CD4-positive, alpha-beta T cell treated with Interleukin-21 for 1 hour (primary cell): ENCODE measurements at regions not wholly inside any gene's neighbourhood (a gene's known extent, or its start where the extent isn't known, plus 50 kb on each side); places are given as distances from the start of the nearest gene placed in this dataset.
"Not testable (repeated sequence)": the region's sequence is repeated elsewhere in the genome, so short reads cannot be mapped to it uniquely, and the experiment has no call there.

ENCODE experiments used
- DNase-seq: peaks from one replicate; pipeline ENCODE4 v3.0.0-alpha.2; 2020

DNA sequence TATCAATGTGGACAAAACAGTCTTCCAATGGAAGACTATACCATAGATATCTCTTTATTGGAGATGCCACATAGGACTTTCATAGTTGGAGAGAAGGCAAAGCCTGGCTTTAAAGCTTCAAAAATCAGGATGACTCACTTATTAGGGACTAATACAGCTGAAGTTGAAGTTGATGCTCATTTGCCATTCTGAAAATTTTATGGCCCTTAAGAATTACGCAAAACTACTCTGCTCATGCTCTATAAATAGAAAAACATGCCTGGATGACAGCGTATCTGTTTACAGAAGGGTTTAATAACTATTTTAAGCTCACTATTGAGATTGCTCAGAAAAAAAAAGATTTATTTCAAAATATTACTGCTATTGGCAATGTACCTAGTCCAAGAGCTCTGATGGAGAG is 155.5 kb upstream of the DST start:
- no peak for DNase-seq

DNA sequence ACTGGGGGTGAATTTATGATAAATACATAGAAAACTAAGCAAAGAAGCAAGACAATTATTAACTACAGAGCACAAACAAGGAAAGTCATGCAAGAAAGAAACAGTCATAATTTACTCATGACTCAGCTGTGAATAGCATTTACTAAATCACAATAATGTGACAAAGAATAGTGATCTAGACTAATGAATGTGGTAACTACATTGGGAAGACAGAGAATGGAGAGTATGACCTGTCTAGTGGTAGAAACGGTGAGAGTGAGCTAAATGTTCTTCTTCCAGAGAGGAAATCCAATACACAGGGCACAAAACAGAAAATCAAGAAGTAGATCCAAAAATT is 153.5 kb upstream of the DST start:
- no peak for DNase-seq

DNA sequence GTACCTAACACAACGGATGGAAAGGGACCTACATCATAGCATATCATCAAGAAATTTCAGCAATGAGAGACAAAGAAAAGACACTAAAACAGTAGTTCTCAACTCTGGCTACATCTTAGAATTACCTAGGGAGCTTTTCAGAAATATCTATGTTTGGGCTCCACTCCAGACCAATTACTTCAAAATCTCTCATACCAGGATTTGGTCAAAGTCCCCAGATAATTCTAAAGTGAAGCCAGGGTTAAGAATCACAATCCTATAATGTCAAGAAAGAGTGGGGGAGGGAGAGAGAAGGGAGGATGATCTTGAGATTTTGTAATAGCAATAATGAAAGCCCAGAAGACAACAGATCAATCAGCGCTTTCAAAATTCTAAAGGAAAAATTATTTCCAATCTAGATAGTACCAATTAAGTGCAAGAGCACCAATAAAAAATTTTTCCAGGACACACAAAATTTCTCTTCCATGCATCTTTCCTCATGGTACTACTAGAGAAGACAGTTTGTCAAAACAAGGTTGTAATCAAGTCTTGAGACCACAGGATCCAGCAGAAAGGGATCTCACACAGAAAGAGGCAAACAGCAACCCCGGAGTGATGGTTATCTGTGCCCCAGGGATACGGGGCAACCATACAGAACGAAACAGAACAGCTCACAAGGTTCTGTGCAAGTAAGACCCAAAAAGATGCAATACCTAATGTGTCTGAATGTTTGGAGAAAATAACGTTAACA is 152.9 kb upstream of the DST start:
- no peak for DNase-seq

DNA sequence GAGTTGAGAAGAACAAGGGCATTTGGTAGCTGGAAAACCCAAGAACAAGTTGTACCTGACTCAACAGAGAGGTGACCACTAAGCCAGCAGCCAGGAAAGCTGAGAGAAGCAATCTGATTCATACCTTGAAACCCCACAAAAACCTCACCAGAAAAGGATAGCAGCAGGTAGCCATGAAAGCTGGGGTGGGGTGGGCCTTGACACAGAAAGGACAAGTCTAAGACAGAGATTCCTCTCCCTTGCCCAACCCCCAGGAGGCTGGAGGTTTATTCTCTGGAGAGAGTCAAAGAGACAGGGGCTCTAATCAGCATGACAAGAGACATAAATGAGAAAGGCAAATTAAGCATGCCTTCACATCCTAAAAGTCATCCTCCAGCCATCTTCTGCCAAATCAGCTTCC is 151.7 kb upstream of the DST start:
- DNase-seq = no peak

DNA sequence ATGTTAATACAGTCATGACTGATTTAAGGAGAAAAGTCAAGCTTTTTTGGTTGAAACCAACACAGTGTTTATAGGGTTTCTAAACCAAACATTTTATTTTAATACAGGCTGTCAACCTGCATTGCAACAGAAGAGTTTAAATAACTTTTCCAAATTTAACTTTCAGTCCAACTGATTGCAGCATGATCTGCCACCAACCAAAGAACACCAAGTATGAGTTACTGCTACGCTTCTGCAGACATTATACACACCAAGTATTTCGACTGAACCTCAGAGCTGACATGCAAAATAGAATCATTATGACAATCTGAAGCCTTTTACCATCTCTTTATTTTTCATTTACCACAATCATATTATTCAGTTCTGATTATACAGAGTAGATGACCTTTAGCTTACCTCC is 151.2 kb upstream of the DST start:
- no peak for DNase-seq

DNA sequence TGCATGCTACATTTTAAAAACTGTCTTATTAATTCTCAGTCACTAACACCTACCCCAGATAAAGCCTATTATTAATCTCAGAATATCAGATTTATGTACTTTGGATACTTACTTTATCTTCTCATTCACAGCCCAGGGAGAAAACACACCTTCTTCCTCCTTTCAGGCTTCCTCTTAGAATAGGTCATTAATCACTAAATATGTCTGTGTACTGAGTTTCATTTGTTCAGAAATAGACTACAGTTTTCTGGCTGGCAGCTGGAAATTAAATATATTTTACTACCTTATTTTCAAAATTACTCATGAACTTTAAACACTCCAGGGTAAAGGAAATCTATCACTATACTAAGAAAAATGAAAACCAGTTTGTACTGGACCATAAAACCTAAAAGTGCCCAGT is 147.7 kb upstream of the DST start:
- no peak for DNase-seq

DNA sequence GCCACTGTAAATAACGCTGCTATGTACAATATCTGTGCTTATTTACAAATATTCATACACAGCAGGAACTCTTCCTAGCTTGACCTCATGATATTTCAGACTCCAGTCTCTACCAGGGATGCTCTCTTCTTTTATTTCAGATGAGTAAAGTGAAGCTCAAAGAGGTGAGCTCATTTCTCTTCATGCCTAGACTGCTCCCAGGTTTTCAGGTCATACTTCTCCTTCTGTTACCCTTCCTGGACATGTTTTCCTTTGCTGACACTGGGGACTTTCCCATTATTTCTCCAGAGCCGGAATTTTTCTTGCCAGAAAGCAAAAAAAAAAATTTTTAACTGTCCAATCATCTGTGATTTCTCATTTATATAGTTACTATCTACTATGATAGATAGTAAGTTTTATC is 147.2 kb upstream of the DST start:
- DNase-seq = no peak

DNA sequence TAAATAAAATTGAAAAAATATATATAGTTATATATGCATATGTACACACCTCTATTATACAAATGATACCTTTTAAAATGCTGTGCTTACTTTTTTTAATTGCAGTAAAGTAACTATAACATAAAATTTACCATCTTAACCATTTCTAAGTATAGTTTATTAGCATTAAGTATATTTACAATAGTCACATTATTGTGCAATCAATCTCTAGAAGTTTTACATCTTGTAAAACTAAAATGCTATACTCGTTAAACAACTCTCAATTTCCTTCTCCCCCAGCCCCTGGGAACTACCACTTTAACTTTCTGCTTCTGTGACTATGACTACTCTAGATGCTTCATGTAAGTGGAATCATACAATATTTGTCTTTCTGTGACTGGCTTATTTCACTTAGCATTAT is 146.7 kb upstream of the DST start:
- DNase-seq = no peak

DNA sequence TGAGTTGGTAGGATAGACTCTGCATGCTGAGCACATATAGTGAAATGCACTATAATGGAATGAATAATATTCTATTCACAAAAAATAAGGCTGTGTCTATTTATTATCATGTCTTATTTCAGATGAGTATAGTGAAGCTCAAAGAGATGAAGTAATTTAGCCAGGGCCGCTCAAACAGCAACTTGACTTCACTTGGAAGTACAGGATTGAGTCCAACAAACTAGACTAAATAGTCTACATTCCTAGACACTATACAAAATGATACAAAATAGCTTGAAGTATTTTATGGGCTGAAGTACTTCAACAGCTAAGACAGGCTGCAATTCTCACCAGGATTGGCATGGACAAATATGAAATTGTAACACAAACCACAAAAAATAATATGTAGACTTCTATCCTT is 144.5 kb upstream of the DST start:
- DNase-seq = no peak

DNA sequence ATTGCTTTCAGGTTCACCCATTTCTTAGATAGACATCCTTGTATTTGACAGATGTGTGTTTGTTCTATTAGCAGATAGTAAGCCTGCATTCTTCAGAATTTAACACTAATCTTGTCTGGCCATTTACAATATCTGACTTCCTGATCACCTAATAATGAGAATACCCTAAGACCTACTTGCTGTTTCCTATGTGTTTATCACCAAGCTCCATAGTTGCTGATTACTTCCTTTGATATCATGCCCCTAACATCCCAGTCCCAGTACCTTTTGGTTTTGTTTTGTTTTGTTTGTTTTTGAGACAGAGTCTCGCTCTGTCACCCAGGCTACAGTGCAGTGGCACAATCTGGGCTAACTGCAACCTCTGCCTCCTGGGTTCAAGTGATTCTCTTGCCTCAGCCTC is 143.6 kb upstream of the DST start:
- DNase-seq = no peak

DNA sequence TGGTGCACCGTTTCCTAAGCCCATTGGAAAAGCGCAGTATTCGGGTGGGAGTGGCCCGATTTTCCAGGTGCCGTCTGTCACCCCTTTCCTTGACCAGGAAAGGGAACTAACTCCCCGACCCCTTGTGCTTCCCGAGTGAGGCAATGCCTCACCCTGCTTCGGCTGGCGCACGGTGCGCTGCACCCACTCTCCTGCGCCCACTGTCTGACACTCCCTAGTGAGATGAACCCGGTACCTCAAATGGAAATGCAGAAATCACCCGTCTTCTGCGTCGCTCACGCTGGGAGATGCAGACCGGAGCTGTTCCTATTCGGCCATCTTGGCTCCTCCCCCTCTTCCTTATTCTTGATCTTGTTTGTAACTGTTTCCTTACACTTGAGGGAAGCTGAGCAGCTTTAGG is 142.8 kb upstream of the DST start:
- DNase-seq = not testable (repeated sequence)

DNA sequence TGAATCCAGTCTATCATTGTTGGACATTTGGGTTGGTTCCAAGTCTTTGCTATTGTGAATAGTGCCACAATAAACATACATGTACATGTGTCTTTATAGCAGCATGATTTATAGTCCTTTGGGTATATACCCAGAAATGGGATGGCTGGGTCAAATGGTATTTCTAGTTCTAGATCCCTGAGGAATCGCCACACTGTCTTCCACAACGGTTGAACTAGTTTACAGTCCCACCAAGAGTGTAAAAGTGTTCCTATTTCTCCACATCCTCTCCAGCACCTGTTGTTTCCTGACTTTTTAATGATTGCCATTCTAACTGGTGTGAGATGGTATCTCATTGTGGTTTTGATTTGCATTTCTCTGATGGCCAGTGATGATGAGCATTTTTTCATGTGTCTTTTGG is 137.4 kb upstream of the DST start:
- not testable (repeated sequence) for DNase-seq

DNA sequence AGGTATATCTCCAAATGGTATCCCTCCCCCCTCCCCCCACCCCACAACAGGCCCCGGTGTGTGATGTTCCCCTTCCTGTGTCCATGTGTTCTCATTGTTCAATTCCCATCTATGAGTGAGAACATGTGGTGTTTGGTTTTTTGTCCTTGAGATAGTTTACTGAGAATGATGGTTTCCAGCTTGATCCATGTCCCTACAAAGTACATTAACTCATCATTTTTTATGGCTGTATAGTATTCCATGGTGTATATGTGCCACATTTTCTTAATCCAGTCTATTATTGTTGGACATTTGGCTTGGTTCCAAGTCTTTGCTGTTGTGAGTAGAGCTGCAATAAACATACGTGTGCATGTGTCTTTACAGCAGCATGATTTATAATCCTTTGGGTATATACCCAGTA is 135.8 kb upstream of the DST start:
- not testable (repeated sequence) for DNase-seq

DNA sequence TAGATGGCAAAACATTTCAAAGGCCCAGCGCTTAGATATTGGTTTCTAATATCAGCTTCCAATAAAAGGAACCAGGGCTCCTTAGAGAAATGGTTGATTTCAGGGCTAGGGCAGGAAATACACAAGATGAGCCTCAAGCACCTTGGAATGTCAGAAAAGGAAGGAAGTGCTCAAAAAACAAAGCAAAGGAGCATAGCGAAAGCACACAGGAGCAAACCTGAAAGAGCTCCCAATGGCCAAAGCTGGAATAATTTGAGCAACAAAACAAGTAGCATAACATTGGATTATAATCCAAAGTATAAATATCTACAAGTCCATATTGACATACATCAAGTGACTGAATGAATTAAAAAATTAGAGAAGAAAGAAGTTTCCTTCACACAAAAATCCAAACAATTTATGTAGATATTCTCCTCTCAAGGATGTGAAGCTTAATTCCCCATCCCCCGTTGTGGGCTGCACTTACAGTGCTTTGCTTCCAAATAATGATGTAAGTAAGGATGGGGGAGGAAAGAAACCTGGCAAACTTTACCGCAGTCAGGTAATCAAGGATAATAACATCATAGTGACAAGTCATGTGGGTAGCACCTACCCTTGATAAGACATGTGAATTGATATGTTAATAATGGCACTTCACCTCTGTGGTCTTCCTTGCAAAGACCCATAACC is 132.9 kb upstream of the DST start:
- no peak for DNase-seq

DNA sequence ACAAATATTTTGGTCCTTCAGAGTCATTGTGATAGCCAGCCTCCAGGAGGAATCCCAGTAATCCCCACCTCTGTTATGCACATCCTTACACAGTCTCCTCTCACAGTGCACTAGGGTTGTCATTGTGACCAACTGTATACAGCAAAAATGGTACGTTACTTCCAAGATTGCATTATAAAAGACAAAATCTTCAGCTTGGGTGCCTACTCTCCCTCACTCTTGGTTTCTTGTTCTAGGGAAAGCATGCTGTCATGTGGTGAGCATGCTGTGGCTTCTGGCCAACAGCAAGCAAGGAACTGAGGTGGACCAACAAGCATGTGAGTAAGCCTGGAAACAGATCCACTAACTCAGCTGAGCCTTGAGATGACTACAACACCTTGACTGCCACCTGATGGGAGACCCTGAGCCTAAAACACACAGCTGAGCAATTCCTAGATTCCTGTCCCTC is 130.1 kb upstream of the DST start:
- DNase-seq = no peak

DNA sequence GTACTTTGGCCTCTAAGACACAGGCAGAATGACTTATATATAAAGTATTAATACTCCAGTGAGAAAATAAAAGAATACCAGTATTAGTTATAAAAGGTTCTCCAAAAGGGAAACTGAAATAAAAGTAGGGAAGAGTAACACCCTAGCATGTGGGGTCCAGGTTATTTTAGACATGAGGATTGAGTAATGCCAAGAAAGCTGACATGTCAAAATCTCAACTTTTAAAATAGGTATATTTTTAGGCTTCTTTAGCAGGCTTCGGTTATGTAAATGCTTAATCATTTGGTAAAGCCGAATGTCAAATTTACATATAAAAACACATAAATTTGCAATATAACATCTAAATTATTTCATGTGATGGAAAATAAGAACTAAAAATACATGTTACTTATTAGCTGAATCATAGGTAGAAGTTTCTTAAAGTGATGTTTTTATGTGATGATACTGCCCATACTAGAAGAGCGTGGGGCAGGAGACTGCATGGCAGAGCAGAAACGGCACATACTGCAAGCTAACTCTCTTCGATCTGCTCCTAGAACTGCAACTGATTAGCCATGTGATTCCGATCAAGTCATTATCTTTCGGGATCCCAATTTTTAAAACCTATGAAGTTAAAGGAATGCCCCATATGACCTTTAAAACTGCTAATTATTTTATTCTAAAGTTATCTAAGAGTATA is 129.4 kb upstream of the DST start:
- DNase-seq = no peak

DNA sequence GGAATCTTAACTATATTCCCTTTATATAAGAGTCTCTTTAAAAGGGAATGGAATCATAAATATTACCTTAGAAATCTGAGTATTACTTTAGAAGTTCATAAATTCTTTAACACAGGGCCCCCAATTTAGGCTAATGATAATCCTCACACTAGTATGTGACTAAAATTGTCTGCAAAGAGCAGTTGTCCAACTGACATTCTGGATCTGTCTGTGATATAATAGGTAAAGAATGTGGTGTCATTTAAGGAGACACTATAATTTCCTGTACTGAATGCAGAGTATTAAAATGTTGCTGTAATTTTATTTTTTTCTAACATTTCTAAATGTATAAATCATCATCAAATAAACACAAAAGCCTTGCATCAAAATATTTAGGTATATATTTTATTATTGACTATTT is 128.5 kb upstream of the DST start:
- DNase-seq = no peak

DNA sequence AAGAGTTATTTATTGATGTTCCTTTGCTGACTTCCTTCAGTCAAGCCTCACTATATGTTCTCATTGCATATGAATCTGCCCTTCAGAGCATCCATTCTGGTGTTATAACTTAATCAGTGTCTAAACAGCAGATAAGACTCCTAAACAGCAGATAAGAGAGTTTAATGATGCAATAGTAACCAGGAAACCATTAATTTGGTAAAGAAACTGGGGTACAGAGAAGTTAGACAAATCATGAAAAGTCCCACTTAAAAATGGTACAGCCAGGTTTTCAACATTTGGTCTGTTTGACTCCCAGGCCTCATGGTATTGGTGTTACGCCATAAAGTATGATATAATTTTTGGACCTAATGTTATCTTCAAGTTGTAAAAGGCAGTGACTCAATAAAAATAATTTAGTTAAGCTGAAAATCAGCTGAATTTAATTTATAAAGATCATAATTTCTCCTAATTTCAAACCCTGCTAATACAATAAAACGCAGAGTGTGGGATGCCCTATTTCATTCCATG is 127.4 kb upstream of the DST start:
- no peak for DNase-seq

DNA sequence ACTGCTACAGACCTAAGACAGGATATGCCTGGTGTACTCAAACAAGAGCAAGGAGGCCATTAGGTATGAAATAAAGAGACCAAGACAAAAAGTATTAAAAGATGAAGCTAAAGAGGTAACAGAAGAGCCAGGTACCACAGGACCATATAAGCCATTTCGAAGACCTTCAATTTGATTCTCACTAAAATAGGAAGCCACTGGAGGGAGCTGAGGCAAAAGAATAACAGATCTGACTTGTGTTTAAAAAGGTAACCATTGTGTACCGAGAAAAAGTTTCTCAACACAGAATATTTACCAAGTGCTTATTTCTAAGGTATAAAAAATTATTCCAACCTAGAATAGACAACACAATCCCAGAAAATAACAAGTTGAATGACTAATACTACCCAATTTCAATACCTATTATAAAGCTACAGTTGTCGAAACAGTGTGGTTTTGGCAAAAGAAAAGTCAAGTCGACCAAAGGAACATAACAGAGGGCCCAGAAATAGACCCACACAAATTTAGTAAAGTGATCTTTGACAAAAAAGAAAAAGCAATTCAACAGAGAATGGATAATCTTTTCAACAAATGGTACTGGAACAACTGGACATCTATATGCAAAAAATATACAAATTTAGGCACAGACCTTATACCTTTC is 125.3 kb upstream of the DST start:
- DNase-seq = no peak

DNA sequence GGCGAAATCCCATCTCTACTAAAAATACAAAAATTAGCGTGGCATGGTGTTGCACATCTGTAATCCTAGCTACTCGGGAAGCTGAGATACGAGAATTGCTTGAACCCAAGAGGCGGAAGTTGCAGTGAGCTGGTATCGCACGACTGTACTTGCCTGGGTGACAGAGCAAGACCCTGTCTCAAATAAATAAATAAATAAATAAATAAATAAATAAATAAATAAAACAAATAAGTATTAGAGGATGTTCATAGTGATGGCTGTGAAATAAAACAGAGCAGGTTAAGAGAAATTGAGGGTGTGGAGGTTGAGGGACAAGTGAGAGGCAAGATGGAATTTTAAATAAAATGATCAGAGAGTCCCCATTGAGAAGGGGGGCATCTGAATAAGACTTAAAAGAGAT is 124.7 kb upstream of the DST start:
- DNase-seq = no peak

DNA sequence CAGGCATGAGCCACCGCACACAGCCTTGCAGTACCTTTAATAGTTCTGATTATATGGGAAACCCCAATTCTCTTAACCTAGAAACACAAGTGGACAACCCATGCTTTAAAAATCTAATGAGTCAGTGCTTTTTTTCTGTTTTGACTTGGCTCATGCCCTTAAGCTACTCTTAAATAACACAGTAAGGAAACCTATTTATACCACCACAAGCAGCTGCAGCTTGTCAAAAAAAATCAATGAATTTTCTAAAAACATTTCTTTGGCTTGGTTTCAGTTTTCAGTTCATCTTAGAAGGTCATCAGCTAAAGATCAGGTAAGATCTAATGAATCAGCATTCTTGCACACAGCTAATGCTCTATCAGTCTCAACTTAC is 124.1 kb upstream of the DST start:
- DNase-seq = no peak

DNA sequence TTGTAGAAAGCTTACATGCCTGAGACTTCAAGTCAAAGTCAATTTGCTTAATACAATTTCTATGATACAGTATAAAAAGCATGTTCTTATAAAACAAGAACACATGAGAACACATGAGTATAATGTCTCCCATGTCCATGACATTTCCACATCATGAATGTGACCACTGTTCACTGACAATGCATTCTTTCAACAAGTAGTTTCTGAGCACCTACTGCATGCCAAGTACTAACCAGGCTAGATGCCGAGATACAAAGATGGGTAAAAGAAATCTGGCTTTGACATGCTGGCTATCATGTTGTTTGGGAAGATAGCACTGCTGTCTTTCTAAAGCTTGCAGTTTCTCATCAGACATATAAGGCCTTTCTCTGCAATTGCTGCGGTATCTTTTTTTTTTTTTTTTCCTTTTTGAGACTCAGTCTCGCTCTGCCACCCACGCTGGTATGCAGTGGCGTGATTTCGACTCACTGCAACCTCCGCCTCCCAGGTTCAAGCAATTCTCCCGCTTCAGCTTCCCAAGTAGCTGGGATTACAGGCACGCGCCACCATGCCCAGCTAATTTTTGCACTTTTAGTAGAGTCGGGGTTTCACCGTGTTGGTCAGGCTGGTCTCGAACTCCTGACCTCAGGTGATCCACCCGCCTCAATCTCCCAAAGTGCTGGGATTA is 123.6 kb upstream of the DST start:
- no peak for DNase-seq

DNA sequence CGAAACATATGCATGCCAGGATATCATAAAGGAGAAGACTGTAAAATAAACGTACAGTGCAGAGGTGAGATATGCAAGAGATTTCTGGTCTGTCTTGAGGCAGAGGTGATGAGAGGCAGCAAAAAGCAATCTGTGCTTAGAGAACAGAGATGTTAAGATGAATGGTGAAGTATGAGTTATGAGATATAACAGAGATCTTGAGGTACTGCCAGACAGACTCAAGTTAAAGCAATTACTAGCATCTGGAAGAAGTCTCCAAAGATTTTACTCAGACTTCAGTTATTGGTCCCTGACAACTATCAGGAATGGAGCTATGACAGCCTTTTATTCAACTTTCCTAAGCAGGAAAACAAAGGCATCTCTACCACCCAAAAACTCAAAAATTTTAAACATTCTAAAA is 122.8 kb upstream of the DST start:
- DNase-seq = no peak
